Neural progenitor cell (in vitro differentiated cells): ENCODE measurements at regions not wholly inside any gene's neighbourhood (a gene's known extent, or its start where the extent isn't known, plus 50 kb on each side); places are given as distances from the start of the nearest gene placed in this dataset.
"Not testable (repeated sequence)": the region's sequence is repeated elsewhere in the genome, so short reads cannot be mapped to it uniquely, and the experiment has no call there.

Experiments
- DNase-seq: peaks from one replicate; pipeline ENCODE4 v3.0.0-alpha.2; 2016; ENCODE audit warnings: low spot score
- H2AFZ ChIP-seq: fragments of 200-600 bp; sonication (generic); replicated peaks from 2 replicates; pipeline ENCODE4 v1.6.1; 2016; ENCODE audit warnings: antibody characterized with exemption
- H3F3A ChIP-seq: fragments of 200-600 bp; sonication (generic); 2 replicates; pipeline ENCODE4 v1.6.1; 2016; ENCODE audit warnings: antibody characterized with exemption, low read depth
- H3K27ac ChIP-seq: fragments of 200-600 bp; sonication (generic); 2 replicates; pipeline ENCODE4 v1.5.1; 2016; ENCODE audit warnings: mild to moderate bottlenecking
- H3K27me3 ChIP-seq: fragments of 200-600 bp; sonication (generic); 2 replicates; pipeline ENCODE4 v1.6.1; 2016; ENCODE audit warnings: mild to moderate bottlenecking, moderate library complexity
- H3K36me3 ChIP-seq: fragments of 200-600 bp; sonication (generic); 2 replicates; pipeline ENCODE4 v1.5.1; 2016
- H3K4me1 ChIP-seq: fragments of 200-600 bp; sonication (generic); 2 replicates; pipeline ENCODE4 v1.6.1; 2016; ENCODE audit warnings: mixed run types
- H3K4me2 ChIP-seq: fragments of 200-600 bp; sonication (generic); 2 replicates; pipeline ENCODE4 v1.6.1; 2016
- H3K4me3 ChIP-seq: fragments of 200-600 bp; sonication (generic); 2 replicates; pipeline ENCODE4 v1.5.1; 2016
- H3K79me2 ChIP-seq: fragments of 200-600 bp; sonication (generic); 2 replicates; pipeline ENCODE4 v1.6.1; 2016; ENCODE audit warnings: low read depth
- H3K9ac ChIP-seq: fragments of 200-600 bp; sonication (generic); 2 replicates; pipeline ENCODE4 v1.6.1; 2016
- H3K9me3 ChIP-seq: fragments of 200-600 bp; sonication (generic); 2 replicates; pipeline ENCODE4 v1.5.1; 2016; ENCODE audit warnings: low read depth
- H4K20me1 ChIP-seq: fragments of 200-600 bp; sonication (generic); 2 replicates; pipeline ENCODE4 v1.6.1; 2016; ENCODE audit warnings: low read depth
- H3K27ac Mint-ChIP-seq: 3 replicates; pipeline ENCODE4 v1.8.0; 2021; ENCODE audit warnings: mixed read lengths
- H3K27me3 Mint-ChIP-seq: 2 replicates; pipeline ENCODE4 v1.8.0; 2022; ENCODE audit warnings: low read depth, mild to moderate bottlenecking, inconsistent platforms, moderate library complexity, mixed read lengths; ENCODE audit not compliant: insufficient read depth
- H3K36me3 Mint-ChIP-seq: 3 replicates; pipeline ENCODE4 v1.8.0; 2021; ENCODE audit warnings: mixed read lengths
- H3K4me1 Mint-ChIP-seq: 3 replicates; pipeline ENCODE4 v1.8.0; 2021; ENCODE audit warnings: mixed read lengths
- H3K4me3 Mint-ChIP-seq: 3 replicates; pipeline ENCODE4 v1.8.0; 2021; ENCODE audit warnings: mild to moderate bottlenecking, moderate library complexity, mixed read lengths
- H3K9me3 Mint-ChIP-seq: 3 replicates; pipeline ENCODE4 v1.8.0; 2020; ENCODE audit warnings: mixed read lengths
- EZH2 ChIP-seq: fragments of 200-600 bp; sonication (generic); IDR thresholded peaks from 2 replicates; pipeline ENCODE4 v1.6.1; 2017; ENCODE audit warnings: antibody characterized with exemption, mild to moderate bottlenecking, moderate library complexity
- EZH2phosphoT487 ChIP-seq: fragments of 200-600 bp; sonication (generic); IDR thresholded peaks from 2 replicates; pipeline ENCODE4 v1.6.1; 2017; ENCODE audit warnings: antibody characterized with exemption
- TF ChIP-seq, protein P1 (sequence below): fragments of 200-600 bp; sonication (generic); IDR thresholded peaks from 2 replicates; pipeline ENCODE4 v1.5.1; 2017; ENCODE audit warnings: antibody characterized with exemption, mild to moderate bottlenecking

DNA sequence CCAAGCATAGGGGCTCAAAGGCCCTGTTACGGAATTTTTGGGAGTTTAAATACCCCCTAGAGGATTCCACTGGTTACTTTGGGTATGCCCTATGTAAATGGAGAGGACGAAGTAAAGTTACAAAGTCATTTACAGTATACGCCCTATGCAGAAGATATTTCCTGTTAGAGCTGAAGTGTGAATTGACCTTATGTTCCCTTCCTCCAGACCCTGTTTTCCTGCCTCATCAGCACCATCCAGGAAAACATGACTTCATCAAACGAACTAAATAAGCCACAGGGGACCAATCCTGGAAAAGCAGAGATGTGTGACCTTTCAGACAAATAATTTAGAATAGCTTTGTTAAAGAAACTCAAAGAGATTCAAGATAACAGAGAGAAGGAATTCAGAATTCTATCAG is 177.4 kb downstream of the SQOR start:
- Histone ChIP-seq H3K36me3 (no peaks in the 10 kb centered on the region), H3K27me3 (no peaks in the 10 kb centered on the region), H3K9me3 (no peaks in the 10 kb centered on the region), H3K9ac (no peak overlapping the region), H3K4me1 (peaks cover 10% of the 10 kb centered on the region), H3K4me2 (no peak overlapping the region), H3F3A (no peaks in the 10 kb centered on the region), H3K79me2 (no peaks in the 10 kb centered on the region), H3K4me3 (no peak overlapping the region), H2AFZ (no peak overlapping the region), H3K27ac (no peak overlapping the region), H4K20me1 (no peaks in the 10 kb centered on the region)
- no peak overlapping the region for H3K4me3 Mint-ChIP-seq
- no peak overlapping the region for H3K27ac Mint-ChIP-seq
- peaks cover 17% of the 10 kb centered on the region for H3K9me3 Mint-ChIP-seq
- DNase-seq: no peak
- peaks cover 7% of the 10 kb centered on the region for H3K27me3 Mint-ChIP-seq
- H3K4me1 Mint-ChIP-seq: peaks cover 2% of the 10 kb centered on the region
- H3K36me3 Mint-ChIP-seq: no peaks in the 10 kb centered on the region
- TF ChIP-seq EZH2: no peak
- TF ChIP-seq, protein P1, sequence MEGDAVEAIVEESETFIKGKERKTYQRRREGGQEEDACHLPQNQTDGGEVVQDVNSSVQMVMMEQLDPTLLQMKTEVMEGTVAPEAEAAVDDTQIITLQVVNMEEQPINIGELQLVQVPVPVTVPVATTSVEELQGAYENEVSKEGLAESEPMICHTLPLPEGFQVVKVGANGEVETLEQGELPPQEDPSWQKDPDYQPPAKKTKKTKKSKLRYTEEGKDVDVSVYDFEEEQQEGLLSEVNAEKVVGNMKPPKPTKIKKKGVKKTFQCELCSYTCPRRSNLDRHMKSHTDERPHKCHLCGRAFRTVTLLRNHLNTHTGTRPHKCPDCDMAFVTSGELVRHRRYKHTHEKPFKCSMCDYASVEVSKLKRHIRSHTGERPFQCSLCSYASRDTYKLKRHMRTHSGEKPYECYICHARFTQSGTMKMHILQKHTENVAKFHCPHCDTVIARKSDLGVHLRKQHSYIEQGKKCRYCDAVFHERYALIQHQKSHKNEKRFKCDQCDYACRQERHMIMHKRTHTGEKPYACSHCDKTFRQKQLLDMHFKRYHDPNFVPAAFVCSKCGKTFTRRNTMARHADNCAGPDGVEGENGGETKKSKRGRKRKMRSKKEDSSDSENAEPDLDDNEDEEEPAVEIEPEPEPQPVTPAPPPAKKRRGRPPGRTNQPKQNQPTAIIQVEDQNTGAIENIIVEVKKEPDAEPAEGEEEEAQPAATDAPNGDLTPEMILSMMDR: no peak
- TF ChIP-seq EZH2phosphoT487: no peak

DNA sequence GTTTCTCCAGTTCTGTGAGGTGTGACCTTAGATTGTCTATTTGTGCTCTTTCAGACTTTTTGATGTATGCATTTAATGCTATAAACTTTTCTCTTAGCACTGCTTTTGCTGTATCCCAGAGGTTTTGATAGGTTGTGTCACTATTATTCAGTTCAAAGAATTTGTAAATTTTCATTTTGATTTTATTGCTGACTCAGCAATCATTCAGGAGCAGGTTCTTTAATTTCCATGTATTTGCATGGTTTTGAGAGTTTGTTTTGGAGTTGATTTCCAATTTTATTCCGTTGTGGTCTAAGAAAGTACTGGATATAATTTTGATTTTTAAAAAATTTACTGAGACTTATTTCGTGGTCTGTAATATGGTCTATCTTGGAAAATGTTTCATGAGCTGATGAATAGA is 182.7 kb downstream of the SQOR start:
- H3K9me3 ChIP-seq, H3K9ac ChIP-seq, H3K4me3 Mint-ChIP-seq, H3K4me1 ChIP-seq, H3K27ac Mint-ChIP-seq, H3K36me3 Mint-ChIP-seq, H3K79me2 ChIP-seq, H3K4me2 ChIP-seq, H3K36me3 ChIP-seq, H3K4me1 Mint-ChIP-seq, H2AFZ ChIP-seq, H3K4me3 ChIP-seq, H3K27me3 Mint-ChIP-seq, H3K27ac ChIP-seq, DNase-seq, H4K20me1 ChIP-seq, H3K27me3 ChIP-seq, H3F3A ChIP-seq: not testable (repeated sequence)
- H3K9me3 Mint-ChIP-seq: peaks cover 37% of the 10 kb centered on the region

DNA sequence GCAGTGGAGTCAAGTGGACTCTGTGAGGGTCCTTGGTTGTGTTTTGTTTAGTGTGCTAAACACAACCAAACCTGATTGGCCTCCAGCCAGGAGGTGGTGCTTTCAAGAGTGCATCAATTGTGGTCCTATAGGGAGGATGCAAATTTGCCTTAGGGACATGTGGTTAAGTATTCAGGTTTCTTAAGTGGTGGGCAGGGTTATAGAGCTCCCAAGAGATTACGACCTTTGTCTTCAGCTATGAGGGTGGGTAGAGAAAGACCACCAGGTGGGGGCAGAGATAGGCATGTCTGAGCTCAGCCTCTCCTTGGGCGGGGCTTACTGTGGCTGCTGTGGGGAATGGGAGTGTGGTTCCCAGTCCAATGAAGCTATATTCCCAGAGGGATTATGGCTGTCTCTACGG is 186.6 kb downstream of the SQOR start:
- no peaks in the 10 kb centered on the region for H3F3A ChIP-seq
- Mint-ChIP-seq H3K27me3 (peaks cover under 1% of the 10 kb centered on the region), H3K36me3 (peaks cover 2% of the 10 kb centered on the region), H3K9me3 (peaks cover 26% of the 10 kb centered on the region), H3K27ac (no peak overlapping the region), H3K4me1 (no peaks in the 10 kb centered on the region), H3K4me3 (no peak overlapping the region)
- no peaks in the 10 kb centered on the region for H3K27me3 ChIP-seq
- H3K4me3 ChIP-seq: no peak overlapping the region
- TF ChIP-seq EZH2 (no peak), EZH2phosphoT487 (no peak)
- TF ChIP-seq, protein P1: no peak
- no peaks in the 10 kb centered on the region for H3K36me3 ChIP-seq
- H3K9me3 ChIP-seq: no peaks in the 10 kb centered on the region
- no peak overlapping the region for H2AFZ ChIP-seq
- no peak for DNase-seq
- no peak overlapping the region for H3K4me2 ChIP-seq
- H3K9ac ChIP-seq: no peak overlapping the region
- H3K4me1 ChIP-seq: no peaks in the 10 kb centered on the region
- no peaks in the 10 kb centered on the region for H3K79me2 ChIP-seq
- no peaks in the 10 kb centered on the region for H4K20me1 ChIP-seq
- no peak overlapping the region for H3K27ac ChIP-seq

DNA sequence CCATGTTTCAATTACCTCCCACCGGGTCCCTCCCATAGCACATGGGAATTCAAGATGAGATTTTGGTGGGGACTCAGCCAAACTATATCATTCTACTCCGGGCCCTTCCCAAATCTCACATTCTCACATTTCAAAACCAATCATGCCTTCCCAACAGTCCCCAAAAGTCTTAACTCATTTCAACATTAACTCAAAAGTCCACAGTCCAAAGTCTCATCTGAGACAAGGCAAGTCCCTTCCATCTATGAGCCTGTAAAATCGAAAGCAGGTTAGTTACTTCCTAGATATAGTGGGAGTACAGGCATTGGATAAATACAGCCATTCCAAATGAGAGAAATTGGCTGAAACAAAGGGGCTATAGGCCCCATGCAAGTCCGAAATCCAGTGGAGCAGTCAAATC is 188.1 kb downstream of the SQOR start:
- H3K36me3 ChIP-seq, H3K79me2 ChIP-seq, H3K27me3 Mint-ChIP-seq, H3K4me1 Mint-ChIP-seq, DNase-seq, H3F3A ChIP-seq, H3K27me3 ChIP-seq, H2AFZ ChIP-seq, H3K36me3 Mint-ChIP-seq, H3K9ac ChIP-seq, H3K27ac Mint-ChIP-seq, H3K4me1 ChIP-seq, H3K27ac ChIP-seq, H4K20me1 ChIP-seq, H3K4me2 ChIP-seq, H3K9me3 ChIP-seq, H3K4me3 Mint-ChIP-seq, H3K4me3 ChIP-seq: not testable (repeated sequence)
- peaks cover 23% of the 10 kb centered on the region for H3K9me3 Mint-ChIP-seq
